ENCODE measurements at regions not wholly inside any gene's neighbourhood (a gene's known extent, or its start where the extent isn't known, plus 50 kb on each side); places are given as distances from the start of the nearest gene placed in this dataset.

DNA sequence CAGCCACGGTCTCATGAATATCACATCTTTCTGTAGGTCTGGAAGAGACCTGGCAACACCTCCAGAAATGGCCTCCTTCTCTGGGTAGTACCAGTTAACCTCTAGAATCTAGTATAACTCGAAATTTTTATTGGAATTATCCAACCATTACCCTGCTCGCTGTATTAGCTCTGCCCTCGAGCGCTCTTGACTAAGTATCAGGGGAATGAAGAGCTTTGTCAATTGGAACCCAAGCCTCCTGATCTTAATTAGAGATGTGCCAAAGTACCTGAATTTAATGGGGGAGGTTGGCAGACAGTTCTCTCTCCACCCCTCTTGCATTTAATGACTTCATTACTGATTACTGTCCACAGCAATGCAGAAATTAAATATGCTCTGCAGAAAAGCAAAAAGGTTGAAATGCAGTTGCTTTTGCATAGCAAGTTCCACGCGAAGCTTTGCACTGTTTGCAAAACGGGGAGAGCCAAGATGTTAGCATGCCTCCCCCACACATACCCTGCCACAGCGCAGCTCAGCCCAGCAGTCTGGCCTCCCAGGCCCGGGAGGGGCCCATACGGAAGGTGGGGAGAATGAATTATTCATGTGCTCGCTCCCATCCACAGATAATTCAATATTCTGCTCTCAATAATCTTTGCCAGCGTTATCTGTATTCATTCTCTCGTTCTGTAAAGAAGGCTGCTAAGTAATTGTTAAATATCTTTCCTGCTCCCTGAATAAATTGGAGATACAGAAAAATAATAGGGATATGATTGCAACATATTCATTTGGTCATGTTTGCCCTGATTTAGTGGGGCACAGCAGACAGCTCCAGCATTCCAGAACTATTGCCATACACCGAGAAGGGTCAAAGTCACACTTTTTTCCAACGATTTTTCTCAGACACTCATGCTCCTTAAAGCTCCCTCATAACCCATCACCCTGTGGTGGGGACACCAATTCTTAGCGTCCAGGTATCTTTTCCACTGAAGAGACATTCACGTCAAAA is 305.8 kb downstream of the CDH26 start:
- TF ChIP-seq POLR2AphosphoS5 (IDR thresholded peaks at IDR 0.05; ENCODE audit: low read depth, low read length) (no peak), SIN3A (IDR thresholded peaks at IDR 0.05; ENCODE audit: borderline replicate concordance, insufficient read depth, low read length) (no peak), TAF1 (IDR thresholded peaks at IDR 0.05; ENCODE audit: borderline replicate concordance, insufficient read depth, low read length) (no peak), FOXP2 (optimal IDR thresholded peaks at IDR 0.05; ENCODE audit: borderline replicate concordance, extremely low read depth, extremely low read length, insufficient read depth) (no peak)
- TF ChIP-seq, protein P1, sequence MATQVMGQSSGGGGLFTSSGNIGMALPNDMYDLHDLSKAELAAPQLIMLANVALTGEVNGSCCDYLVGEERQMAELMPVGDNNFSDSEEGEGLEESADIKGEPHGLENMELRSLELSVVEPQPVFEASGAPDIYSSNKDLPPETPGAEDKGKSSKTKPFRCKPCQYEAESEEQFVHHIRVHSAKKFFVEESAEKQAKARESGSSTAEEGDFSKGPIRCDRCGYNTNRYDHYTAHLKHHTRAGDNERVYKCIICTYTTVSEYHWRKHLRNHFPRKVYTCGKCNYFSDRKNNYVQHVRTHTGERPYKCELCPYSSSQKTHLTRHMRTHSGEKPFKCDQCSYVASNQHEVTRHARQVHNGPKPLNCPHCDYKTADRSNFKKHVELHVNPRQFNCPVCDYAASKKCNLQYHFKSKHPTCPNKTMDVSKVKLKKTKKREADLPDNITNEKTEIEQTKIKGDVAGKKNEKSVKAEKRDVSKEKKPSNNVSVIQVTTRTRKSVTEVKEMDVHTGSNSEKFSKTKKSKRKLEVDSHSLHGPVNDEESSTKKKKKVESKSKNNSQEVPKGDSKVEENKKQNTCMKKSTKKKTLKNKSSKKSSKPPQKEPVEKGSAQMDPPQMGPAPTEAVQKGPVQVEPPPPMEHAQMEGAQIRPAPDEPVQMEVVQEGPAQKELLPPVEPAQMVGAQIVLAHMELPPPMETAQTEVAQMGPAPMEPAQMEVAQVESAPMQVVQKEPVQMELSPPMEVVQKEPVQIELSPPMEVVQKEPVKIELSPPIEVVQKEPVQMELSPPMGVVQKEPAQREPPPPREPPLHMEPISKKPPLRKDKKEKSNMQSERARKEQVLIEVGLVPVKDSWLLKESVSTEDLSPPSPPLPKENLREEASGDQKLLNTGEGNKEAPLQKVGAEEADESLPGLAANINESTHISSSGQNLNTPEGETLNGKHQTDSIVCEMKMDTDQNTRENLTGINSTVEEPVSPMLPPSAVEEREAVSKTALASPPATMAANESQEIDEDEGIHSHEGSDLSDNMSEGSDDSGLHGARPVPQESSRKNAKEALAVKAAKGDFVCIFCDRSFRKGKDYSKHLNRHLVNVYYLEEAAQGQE (IDR thresholded peaks at IDR 0.05; ENCODE audit: insufficient read depth in 1 of 2, low read depth in 2 of 2, low read length in 2 of 2) = no peak

Measured in PFSK-1 (cell line).